Neural cell (in vitro differentiated cells): ENCODE measurements at regions not wholly inside any gene's neighbourhood (a gene's known extent, or its start where the extent isn't known, plus 50 kb on each side); places are given as distances from the start of the nearest gene placed in this dataset.

ENCODE experiments used
- H2AFZ ChIP-seq: fragments of 200-600, 300-800 bp; sonication (generic), shearing (Covaris generic); 2 replicates; pipeline ENCODE4 v1.6.0; 2014; ENCODE audit warnings: low read depth, mild to moderate bottlenecking, antibody characterized with exemption, low read length, moderate library complexity
- H3F3A ChIP-seq: fragments of 200-600 bp; shearing (Covaris generic); 2 replicates; pipeline ENCODE4 v1.6.1; 2016; ENCODE audit warnings: mild to moderate bottlenecking, moderate library complexity, mixed read lengths, antibody characterized with exemption, low read length; ENCODE audit not compliant: insufficient read depth, poor library complexity, severe bottlenecking
- H3K27ac ChIP-seq: fragments of 200-600, 300-800 bp; sonication (generic), shearing (Covaris generic); 2 replicates; pipeline ENCODE4 v1.5.1; 2014; ENCODE audit warnings: mild to moderate bottlenecking, low read length, moderate library complexity
- H3K27me3 ChIP-seq: fragments of 300-800, 200-600 bp; sonication (generic), shearing (Covaris generic); 2 replicates; pipeline ENCODE4 v1.6.0; 2014; ENCODE audit warnings: mild to moderate bottlenecking, low read depth, low read length, moderate library complexity; ENCODE audit not compliant: insufficient read depth
- H3K36me3 ChIP-seq: fragments of 300-800, 200-600 bp; sonication (generic), shearing (Covaris generic); 2 replicates; pipeline ENCODE4 v1.5.1; 2014; ENCODE audit warnings: mild to moderate bottlenecking, antibody characterized with exemption, low read length, moderate library complexity; ENCODE audit not compliant: insufficient read depth
- H3K4me2 ChIP-seq: fragments of 300-800, 200-600 bp; sonication (generic), shearing (Covaris generic); 2 replicates; pipeline ENCODE4 v1.6.0; 2014; ENCODE audit warnings: mild to moderate bottlenecking, low read length
- H3K4me3 ChIP-seq: fragments of 300-800, 200-600 bp; sonication (generic), shearing (Covaris generic); 2 replicates; pipeline ENCODE4 v1.5.1; 2014; ENCODE audit warnings: mild to moderate bottlenecking, low read length, moderate library complexity
- H3K79me2 ChIP-seq: fragments of 200-600 bp; shearing (Covaris generic); replicated peaks from 2 replicates; pipeline ENCODE4 v1.6.0; 2014; ENCODE audit warnings: mild to moderate bottlenecking, low read length, moderate library complexity; ENCODE audit not compliant: insufficient read depth
- H3K9ac ChIP-seq: fragments of 300-800, 200-600 bp; sonication (generic), shearing (Covaris generic); 2 replicates; pipeline ENCODE4 v1.6.1; 2016; ENCODE audit warnings: mild to moderate bottlenecking, low read length, mixed read lengths
- H3K9me2 ChIP-seq: fragments of 200-600 bp; shearing (Covaris generic); 2 replicates; pipeline ENCODE4 v1.6.1; 2016; ENCODE audit warnings: mild to moderate bottlenecking, low read length, mixed read lengths; ENCODE audit not compliant: insufficient read depth
- H3K9me3 ChIP-seq: fragments of 200-600, 300-800 bp; sonication (generic), shearing (Covaris generic); 2 replicates; pipeline ENCODE4 v1.6.1; 2016; ENCODE audit warnings: mild to moderate bottlenecking, mixed run types, low read length, moderate library complexity, mixed read lengths
- H4K20me1 ChIP-seq: fragments of 200-600 bp; shearing (Covaris generic); 2 replicates; pipeline ENCODE4 v1.6.1; 2016; ENCODE audit warnings: mild to moderate bottlenecking, mixed run types; ENCODE audit not compliant: insufficient read depth
- CTCF ChIP-seq: fragments of 450-650 bp; IDR thresholded peaks from 2 replicates; pipeline ENCODE4 v1.5.1; 2014; ENCODE audit warnings: antibody characterized with exemption, mild to moderate bottlenecking, moderate library complexity; ENCODE audit not compliant: poor library complexity, severe bottlenecking
- EP300 ChIP-seq: fragments of 450-650 bp; conservative IDR thresholded peaks from 2 replicates; pipeline ENCODE4 v1.6.1; 2014; ENCODE audit warnings: antibody characterized with exemption, mild to moderate bottlenecking, moderate library complexity; ENCODE audit not compliant: poor library complexity, severe bottlenecking
- EZH2 ChIP-seq: fragments of 200-600, 300-800 bp; shearing (Covaris generic), sonication (generic); IDR thresholded peaks from 2 replicates; pipeline ENCODE4 v1.6.1; 2014; ENCODE audit warnings: antibody characterized with exemption, low read length, borderline replicate concordance, mild to moderate bottlenecking; ENCODE audit not compliant: insufficient read depth, poor library complexity, severe bottlenecking
- MXI1 ChIP-seq: fragments of 450-650 bp; conservative IDR thresholded peaks from 2 replicates; pipeline ENCODE4 v1.6.1; 2014; ENCODE audit warnings: antibody characterized with exemption, mild to moderate bottlenecking; ENCODE audit not compliant: poor library complexity, severe bottlenecking
- POLR2AphosphoS5 ChIP-seq: IDR thresholded peaks from 2 replicates; pipeline ENCODE4 v1.6.1; 2012
- RAD21 ChIP-seq: fragments of 450-650 bp; conservative IDR thresholded peaks from 2 replicates; pipeline ENCODE4 v1.6.1; 2014; ENCODE audit warnings: antibody characterized with exemption, mild to moderate bottlenecking, moderate library complexity
- REST ChIP-seq: IDR thresholded peaks from 2 replicates; pipeline ENCODE4 v1.6.1; 2012; ENCODE audit warnings: borderline replicate concordance
- SMC3 ChIP-seq: fragments of 450-650 bp; conservative IDR thresholded peaks from 2 replicates; pipeline ENCODE4 v1.6.1; 2014; ENCODE audit warnings: antibody characterized with exemption, mild to moderate bottlenecking, moderate library complexity; ENCODE audit not compliant: poor library complexity
- TAF1 ChIP-seq: IDR thresholded peaks from 2 replicates; pipeline ENCODE4 v1.6.1; 2012; ENCODE audit warnings: low read depth

- H3K9ac ChIP-seq: no peak overlapping the region
- no peak for TF ChIP-seq EP300
- TF ChIP-seq SMC3: no peak
- TF ChIP-seq MXI1: no peak
- no peak for TF ChIP-seq TAF1
- TF ChIP-seq EZH2: no peak
- TF ChIP-seq POLR2AphosphoS5: no peak
- no peak for TF ChIP-seq REST
- TF ChIP-seq RAD21: no peak
- no peak for TF ChIP-seq CTCF
- H3K79me2 ChIP-seq: no peaks in the 10 kb centered on the region
- H3K9me2 ChIP-seq: no peaks in the 10 kb centered on the region
- no peak overlapping the region for H2AFZ ChIP-seq
- no peak overlapping the region for H3K4me3 ChIP-seq
- H3K36me3 ChIP-seq: no peaks in the 10 kb centered on the region
- no peaks in the 10 kb centered on the region for H3F3A ChIP-seq
- H3K27ac ChIP-seq: no peak overlapping the region
- no peaks in the 10 kb centered on the region for H3K27me3 ChIP-seq
- no peaks in the 10 kb centered on the region for H3K9me3 ChIP-seq
- no peaks in the 10 kb centered on the region for H4K20me1 ChIP-seq
- H3K4me2 ChIP-seq: no peak overlapping the region
Observed at GRCh38 chr2:188813857-188814256, 160.3 kb upstream of the COL3A1 start.

GRCh38 chr2:188819011-188819410 is 155.2 kb upstream of the COL3A1 start:
- Histone ChIP-seq H3K9ac (no peak overlapping the region), H3K4me3 (no peak overlapping the region), H3K79me2 (no peaks in the 10 kb centered on the region), H4K20me1 (no peaks in the 10 kb centered on the region), H3K27ac (no peak overlapping the region), H3K36me3 (no peaks in the 10 kb centered on the region), H3F3A (no peaks in the 10 kb centered on the region), H2AFZ (no peak overlapping the region), H3K4me2 (no peak overlapping the region), H3K27me3 (no peaks in the 10 kb centered on the region), H3K9me3 (no peaks in the 10 kb centered on the region), H3K9me2 (no peaks in the 10 kb centered on the region)
- TF ChIP-seq CTCF (no peak), TAF1 (no peak), SMC3 (no peak), MXI1 (no peak), EZH2 (no peak), POLR2AphosphoS5 (no peak), REST (no peak), EP300 (no peak), RAD21 (no peak)
